ENCODE measurements at regions not wholly inside any gene's neighbourhood (a gene's known extent, or its start where the extent isn't known, plus 50 kb on each side); places are given as distances from the start of the nearest gene placed in this dataset.

DNA sequence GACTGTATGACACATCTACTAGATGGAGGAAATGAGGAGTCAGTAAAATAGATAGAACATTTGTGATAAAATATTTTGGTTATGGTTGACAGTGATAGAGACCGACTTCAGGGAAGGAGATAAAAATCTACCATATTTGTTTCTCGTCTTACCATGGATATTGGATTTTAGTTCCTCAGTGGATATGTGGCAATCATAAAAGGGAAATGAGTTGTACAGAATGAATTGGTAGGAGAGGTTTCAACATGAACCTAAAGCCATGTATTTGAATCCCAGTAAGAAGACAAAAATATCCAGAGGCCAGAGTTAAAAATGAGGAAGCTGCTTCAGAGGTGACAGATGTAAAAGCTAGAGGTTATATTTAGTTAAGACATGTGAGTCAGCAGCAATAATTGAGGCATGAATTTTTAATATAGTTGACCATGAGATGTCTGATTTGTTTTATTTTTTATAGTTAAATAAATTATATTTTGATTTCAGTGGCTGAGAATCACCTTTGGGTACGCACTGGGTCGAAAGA, 480.4 kb upstream of the TUSC1 start:
- no peak overlapping the region for H3K4me3 ChIP-seq (ENCODE audit: severe bottlenecking)
- H3K36me3 ChIP-seq (ENCODE audit: low read depth): no peaks in the 10 kb centered on the region
- TF ChIP-seq, protein P1, sequence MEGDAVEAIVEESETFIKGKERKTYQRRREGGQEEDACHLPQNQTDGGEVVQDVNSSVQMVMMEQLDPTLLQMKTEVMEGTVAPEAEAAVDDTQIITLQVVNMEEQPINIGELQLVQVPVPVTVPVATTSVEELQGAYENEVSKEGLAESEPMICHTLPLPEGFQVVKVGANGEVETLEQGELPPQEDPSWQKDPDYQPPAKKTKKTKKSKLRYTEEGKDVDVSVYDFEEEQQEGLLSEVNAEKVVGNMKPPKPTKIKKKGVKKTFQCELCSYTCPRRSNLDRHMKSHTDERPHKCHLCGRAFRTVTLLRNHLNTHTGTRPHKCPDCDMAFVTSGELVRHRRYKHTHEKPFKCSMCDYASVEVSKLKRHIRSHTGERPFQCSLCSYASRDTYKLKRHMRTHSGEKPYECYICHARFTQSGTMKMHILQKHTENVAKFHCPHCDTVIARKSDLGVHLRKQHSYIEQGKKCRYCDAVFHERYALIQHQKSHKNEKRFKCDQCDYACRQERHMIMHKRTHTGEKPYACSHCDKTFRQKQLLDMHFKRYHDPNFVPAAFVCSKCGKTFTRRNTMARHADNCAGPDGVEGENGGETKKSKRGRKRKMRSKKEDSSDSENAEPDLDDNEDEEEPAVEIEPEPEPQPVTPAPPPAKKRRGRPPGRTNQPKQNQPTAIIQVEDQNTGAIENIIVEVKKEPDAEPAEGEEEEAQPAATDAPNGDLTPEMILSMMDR (IDR thresholded peaks at IDR 0.05; ENCODE audit: poor library complexity, severe bottlenecking): no peak
- no peaks in the 10 kb centered on the region for H3K4me1 ChIP-seq (ENCODE audit: insufficient read depth, poor library complexity, severe bottlenecking)
- ATAC-seq (ENCODE audit: low read depth): no peak
- H3K27ac ChIP-seq (ENCODE audit: poor library complexity, severe bottlenecking): no peak overlapping the region
- H3K27me3 ChIP-seq (ENCODE audit: insufficient read depth, poor library complexity, severe bottlenecking): no peaks in the 10 kb centered on the region
- no peaks in the 10 kb centered on the region for H3K9me3 ChIP-seq (ENCODE audit: severe bottlenecking)
- DNase-seq (ENCODE audit: low spot score): no peak

DNA sequence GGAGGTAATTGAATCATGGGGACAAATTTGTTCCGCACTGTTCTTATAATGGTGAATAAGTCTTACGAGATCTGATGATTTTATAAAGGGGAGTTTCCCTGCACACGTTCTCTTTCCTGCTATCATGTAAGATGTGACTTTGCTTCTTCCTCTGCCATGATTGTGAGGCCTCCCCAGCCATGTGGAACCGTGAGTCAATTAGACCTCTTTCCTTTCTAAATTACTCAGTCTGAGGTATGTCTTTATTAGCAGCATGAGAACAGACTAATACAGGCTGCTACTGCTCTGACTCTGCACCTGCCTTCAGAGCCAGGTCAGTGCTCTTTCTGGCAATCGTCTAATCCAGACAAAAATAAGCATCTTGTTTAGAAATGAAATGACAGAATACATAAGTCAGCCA, 479.2 kb upstream of the TUSC1 start:
- TF ChIP-seq, protein P1 (IDR thresholded peaks at IDR 0.05; ENCODE audit: poor library complexity, severe bottlenecking): no peak
- Histone ChIP-seq H3K27ac (ENCODE audit: poor library complexity, severe bottlenecking) (no peak overlapping the region), H3K4me3 (ENCODE audit: severe bottlenecking) (no peak overlapping the region), H3K36me3 (ENCODE audit: low read depth) (no peaks in the 10 kb centered on the region), H3K27me3 (ENCODE audit: insufficient read depth, poor library complexity, severe bottlenecking) (no peaks in the 10 kb centered on the region), H3K9me3 (ENCODE audit: severe bottlenecking) (no peaks in the 10 kb centered on the region), H3K4me1 (ENCODE audit: insufficient read depth, poor library complexity, severe bottlenecking) (no peaks in the 10 kb centered on the region)
- no peak for DNase-seq (ENCODE audit: low spot score)
- ATAC-seq (ENCODE audit: low read depth): no peak

DNA sequence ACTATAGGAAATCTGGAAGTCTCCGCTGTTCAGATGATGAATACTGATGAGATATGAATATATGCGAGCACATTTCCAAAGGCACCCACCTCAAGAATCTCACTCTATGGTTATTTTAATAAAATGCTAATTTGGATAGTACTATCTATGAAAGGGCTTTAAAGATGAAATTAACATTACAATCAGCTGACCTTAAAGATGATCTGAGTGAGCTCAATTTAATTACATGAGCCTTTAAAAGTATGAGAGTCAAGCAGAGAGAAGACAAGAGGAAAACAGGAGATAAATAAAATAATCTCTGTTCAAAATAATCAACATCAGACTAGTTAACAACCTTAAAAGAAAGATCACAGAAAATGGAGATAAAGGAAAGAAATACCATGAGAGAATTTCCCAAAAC, 474.1 kb upstream of the TUSC1 start:
- H3K4me1 ChIP-seq (ENCODE audit: insufficient read depth, poor library complexity, severe bottlenecking): no peaks in the 10 kb centered on the region
- TF ChIP-seq, protein P1 (IDR thresholded peaks at IDR 0.05; ENCODE audit: poor library complexity, severe bottlenecking): no peak
- H3K4me3 ChIP-seq (ENCODE audit: severe bottlenecking): no peak overlapping the region
- H3K27me3 ChIP-seq (ENCODE audit: insufficient read depth, poor library complexity, severe bottlenecking): no peaks in the 10 kb centered on the region
- DNase-seq (ENCODE audit: low spot score) (no peak), ATAC-seq (ENCODE audit: low read depth) (no peak)
- no peak overlapping the region for H3K27ac ChIP-seq (ENCODE audit: poor library complexity, severe bottlenecking)
- H3K36me3 ChIP-seq (ENCODE audit: low read depth): no peaks in the 10 kb centered on the region
- no peaks in the 10 kb centered on the region for H3K9me3 ChIP-seq (ENCODE audit: severe bottlenecking)

- no peak for ATAC-seq (ENCODE audit: low read depth)
- Histone ChIP-seq H3K4me3 (ENCODE audit: severe bottlenecking) (no peak overlapping the region), H3K4me1 (ENCODE audit: insufficient read depth, poor library complexity, severe bottlenecking) (no peaks in the 10 kb centered on the region), H3K36me3 (ENCODE audit: low read depth) (no peaks in the 10 kb centered on the region), H3K27ac (ENCODE audit: poor library complexity, severe bottlenecking) (no peak overlapping the region), H3K9me3 (ENCODE audit: severe bottlenecking) (no peaks in the 10 kb centered on the region), H3K27me3 (ENCODE audit: insufficient read depth, poor library complexity, severe bottlenecking) (no peaks in the 10 kb centered on the region)
- DNase-seq (ENCODE audit: low spot score): no peak
- TF ChIP-seq, protein P1 (IDR thresholded peaks at IDR 0.05; ENCODE audit: poor library complexity, severe bottlenecking): no peak
Measured at GRCh38 chr9:26148128-26148527, 469.9 kb upstream of the TUSC1 start.

- Histone ChIP-seq H3K4me1 (ENCODE audit: insufficient read depth, poor library complexity, severe bottlenecking) (no peaks in the 10 kb centered on the region), H3K36me3 (ENCODE audit: low read depth) (no peaks in the 10 kb centered on the region), H3K27me3 (ENCODE audit: insufficient read depth, poor library complexity, severe bottlenecking) (no peaks in the 10 kb centered on the region), H3K4me3 (ENCODE audit: severe bottlenecking) (no peak overlapping the region), H3K27ac (ENCODE audit: poor library complexity, severe bottlenecking) (no peak overlapping the region), H3K9me3 (ENCODE audit: severe bottlenecking) (no peaks in the 10 kb centered on the region)
- TF ChIP-seq, protein P1 (IDR thresholded peaks at IDR 0.05; ENCODE audit: poor library complexity, severe bottlenecking): no peak
- ATAC-seq (ENCODE audit: low read depth): no peak
- no peak for DNase-seq (ENCODE audit: low spot score)
Measured at GRCh38 chr9:26145938-26146337, 467.7 kb upstream of the TUSC1 start.

Measured in RWPE2 (cell line).